Left hindlimb (tissue), 1 donor: ENCODE measurements at regions not wholly inside any gene's neighbourhood (a gene's known extent, or its start where the extent isn't known, plus 50 kb on each side); places are given as distances from the start of the nearest gene placed in this dataset.
A peak's percentile ranks its signal among the peaks of the same experiment; 100 is the strongest.
"Not testable (repeated sequence)": the region's sequence is repeated elsewhere in the genome, so short reads cannot be mapped to it uniquely, and the experiment has no call there.

Experiments used
- DNase-seq: peaks from one replicate; pipeline ENCODE4 v3.0.0-alpha.2; 2018

DNA sequence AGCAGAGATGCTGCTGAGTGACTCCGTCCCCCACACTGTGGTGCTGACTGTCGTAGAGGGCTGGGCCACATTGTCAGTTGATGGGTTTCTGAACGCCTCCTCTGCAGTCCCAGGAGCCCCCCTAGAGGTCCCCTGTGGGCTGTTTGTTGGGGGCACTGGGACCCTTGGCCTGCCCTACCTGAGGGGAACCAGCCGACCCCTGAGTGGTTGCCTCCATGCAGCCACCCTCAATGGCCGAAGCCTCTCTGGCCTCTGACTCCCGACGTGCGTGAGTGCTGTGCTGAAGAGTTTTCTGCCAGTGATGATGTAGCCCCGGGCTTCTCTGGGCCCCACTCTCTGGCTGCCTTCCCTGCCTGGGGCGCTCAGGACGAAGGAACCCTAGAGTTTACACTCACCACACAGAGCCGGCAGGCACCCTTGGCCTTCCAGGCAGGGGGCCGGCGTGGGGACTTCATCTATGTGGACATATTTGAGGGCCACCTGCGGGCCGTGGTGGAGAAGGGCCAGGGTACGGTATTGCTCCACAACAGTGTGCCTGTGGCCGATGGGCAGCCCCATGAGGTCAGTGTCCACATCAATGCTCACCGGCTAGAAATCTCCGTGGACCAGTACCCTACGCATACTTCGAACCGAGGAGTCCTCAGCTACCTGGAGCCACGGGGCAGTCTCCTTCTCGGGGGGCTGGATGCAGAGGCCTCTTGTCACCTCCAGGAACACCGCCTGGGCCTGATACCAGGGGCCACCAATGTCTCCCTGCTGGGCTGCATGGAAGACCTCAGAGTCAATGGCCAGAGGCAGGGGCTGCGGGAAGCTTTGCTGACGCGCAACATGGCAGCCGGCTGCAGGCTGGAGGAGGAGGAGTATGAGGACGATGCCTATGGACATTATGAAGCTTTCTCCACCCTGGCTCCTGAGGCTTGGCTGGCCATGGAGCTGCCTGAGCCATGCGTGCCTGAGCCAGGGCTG lies 181.1 kb downstream of the TBC1D2B start:
- peak; percentile 19 for DNase-seq

DNA sequence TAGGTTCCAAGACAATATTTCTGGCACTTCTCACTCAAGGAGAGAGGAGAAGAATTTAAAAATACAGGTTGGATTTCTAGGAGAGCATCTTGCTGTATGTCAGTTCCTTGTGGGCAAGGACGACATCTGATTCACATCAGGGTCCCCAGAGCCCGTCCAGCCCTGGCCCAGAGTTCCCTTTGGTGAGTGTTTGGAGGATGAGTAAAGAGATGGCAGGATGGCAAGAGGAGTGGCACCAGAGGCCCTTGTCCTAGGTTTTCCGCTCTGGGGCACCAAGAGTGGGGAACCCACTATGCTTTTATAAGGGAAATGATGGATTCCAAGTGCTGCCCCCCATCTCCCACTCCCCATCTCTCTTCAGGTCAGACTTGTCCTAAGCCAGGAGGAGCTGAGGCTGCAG lies 181.8 kb downstream of the TBC1D2B start:
- DNase-seq, result peak; percentile 0

DNA sequence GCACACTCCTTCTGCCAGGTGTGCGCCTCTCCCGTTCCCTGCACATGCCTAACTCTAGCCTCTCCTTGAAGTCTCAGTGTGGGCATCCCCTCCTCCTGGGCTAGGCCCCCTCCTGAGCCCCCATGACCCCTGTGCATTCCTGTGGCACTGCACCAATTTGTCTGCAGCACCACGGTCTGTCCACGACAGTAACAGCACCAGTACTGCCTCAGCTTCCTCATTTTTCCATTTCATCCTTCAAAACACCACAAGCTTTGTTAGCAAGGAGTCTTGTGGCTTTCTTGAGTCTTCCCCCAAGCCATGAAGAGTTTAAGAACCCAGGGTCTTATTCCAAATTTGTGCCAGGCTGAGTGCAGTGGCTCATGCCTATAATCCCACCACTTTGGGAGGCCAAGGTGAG lies 182.4 kb downstream of the TBC1D2B start:
- DNase-seq, result peak; percentile 21

DNA sequence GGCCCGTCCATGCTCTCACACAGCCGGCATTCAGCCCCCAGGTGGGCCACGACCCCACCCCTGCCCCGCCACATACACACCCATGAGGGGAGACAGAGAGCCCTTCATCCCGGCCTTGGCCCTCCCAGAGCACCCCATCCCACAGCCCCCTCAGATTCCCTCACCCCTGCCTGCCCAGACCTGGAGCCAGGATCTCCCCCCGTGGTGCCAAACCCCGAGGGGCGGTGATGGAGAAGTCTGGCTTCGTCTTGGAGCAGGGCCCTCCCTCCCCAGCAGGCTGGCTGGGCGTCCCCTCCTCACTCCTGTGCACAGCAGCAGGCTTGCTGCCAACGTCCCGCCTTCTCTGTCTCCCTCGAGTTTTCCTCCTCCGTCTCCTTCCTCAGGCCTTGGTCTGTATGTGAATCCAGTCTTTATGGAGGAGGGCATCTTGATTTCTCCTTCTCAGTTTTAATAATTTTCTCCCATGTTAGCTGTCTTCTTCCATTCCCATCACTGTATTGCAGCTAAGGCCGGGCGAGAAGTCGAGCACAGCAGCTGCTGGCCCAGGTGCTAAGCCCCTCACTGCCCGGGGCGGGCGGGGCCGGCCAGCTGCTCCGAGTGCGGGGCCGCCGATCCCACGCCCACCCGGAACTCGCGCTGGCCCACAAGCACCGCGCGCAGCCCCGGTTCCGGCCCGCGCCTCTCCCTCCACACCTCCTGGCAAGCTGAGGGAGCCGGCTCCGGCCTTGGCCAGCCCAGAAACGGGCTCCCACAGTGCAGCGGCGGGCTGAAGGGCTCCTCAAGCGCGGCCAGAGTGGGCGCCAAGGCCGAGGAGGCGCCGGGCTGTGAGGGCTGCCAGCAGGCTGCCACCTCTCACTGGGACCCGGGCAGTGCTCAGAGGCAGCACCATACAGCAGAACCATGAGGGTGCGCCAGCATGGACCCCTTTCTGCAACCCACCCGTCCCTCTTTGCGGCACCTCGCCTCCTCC lies 183.6 kb downstream of the TBC1D2B start:
- DNase-seq, result peak; percentile 65

DNA sequence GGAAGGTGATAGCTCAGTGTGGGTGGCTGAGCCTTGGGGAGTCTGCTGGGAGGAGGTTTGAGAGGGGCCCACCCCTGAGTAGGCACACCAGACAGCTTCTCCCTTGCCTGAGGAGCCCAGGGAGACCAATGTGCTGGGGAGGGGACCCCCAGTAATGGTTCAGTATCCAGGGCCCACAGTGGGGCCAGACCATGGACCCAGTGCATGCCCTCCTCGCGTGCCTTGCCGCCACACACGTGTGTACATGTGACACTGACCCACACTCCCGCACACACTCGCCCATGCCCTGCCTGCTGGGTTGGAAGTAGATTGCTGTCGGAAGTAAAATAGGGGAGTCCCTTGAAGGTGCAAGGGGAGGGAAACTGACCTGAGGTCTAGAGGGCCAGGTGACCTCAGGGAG lies 184.3 kb downstream of the TBC1D2B start:
- not testable (repeated sequence) for DNase-seq

DNA sequence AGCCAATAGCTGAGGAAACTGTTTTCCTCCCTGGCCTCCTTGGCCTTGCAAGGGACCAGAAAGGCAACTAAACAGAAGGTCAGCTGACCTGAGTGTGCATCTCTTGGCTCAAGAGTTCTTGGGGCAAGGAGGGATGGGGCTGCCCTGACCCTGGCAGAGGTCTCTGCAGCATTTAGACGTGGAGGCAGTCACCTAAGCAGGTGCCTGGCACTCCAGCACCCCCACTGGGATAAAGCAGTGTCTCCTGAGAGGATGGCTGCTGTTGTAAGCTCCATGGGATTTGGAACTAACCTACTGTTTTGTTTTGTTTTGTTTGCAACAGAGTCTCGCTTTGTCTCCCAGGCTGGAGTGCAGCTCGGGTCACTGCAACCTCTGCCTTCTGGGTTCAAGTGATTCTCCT lies 185.2 kb downstream of the TBC1D2B start:
- no peak for DNase-seq

DNA sequence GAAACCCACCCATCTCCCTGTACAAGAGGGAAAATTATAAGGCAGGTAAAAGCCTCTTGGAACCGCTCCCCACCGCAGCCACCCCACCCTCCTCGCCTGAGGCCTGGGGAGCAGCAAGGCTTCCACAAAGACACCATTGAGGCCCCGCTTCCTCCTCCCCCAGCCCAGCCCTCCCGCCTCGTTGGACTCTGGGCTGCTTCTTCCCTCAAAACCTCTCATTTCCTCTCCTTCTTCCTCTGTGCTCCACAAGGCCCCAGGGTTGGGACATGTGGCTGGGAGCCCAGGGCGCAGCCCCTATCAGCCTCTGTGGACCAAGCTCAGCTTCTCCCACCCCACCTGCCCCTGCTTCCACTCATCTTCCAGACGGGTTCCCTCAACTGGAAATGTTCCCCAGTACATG lies 185.6 kb downstream of the TBC1D2B start:
- peak; percentile 76 for DNase-seq

DNA sequence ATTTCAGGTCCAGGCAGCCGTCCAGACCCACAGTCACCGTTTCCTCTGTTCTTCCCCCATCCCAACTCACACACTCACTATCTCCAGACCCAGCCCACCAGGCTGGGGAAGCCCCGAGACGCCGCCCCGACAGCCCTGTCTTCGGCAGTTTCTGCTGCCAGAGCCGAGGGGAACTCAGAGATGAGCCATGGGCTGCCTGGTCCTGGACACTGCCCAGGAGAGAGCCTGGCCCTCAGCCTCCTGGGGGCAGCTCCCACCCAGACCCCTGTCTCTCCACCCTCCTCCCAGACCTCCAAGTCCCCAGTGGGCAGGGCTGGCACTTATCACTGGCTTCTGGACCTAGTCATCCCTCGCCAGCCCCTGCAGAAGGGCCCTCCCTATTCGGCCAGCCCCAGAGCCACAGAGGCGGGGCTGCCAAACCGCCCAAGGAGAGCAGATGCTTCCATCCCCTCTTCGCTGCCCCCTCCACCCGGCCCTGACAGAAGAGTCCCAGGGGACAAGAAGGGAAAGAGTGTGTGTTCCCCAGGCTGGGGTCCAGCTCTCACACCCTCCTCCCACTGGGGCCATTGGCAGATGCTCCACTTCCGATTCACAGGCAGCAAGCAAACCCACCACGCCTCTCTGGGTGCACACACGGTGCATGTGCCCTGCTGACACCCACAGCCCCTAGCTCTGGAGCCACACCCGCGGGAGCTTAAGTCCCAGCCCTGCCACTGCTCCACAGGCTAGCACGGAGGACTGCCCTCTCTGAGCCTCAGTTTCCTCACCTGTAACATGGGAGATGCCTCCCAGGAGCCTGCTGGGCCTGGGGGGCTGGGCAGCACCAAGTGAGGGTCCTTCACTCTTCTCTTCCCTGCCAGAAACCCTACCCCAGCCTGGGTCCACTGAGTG lies 186.4 kb downstream of the TBC1D2B start:
- peak; percentile 78 for DNase-seq

DNA sequence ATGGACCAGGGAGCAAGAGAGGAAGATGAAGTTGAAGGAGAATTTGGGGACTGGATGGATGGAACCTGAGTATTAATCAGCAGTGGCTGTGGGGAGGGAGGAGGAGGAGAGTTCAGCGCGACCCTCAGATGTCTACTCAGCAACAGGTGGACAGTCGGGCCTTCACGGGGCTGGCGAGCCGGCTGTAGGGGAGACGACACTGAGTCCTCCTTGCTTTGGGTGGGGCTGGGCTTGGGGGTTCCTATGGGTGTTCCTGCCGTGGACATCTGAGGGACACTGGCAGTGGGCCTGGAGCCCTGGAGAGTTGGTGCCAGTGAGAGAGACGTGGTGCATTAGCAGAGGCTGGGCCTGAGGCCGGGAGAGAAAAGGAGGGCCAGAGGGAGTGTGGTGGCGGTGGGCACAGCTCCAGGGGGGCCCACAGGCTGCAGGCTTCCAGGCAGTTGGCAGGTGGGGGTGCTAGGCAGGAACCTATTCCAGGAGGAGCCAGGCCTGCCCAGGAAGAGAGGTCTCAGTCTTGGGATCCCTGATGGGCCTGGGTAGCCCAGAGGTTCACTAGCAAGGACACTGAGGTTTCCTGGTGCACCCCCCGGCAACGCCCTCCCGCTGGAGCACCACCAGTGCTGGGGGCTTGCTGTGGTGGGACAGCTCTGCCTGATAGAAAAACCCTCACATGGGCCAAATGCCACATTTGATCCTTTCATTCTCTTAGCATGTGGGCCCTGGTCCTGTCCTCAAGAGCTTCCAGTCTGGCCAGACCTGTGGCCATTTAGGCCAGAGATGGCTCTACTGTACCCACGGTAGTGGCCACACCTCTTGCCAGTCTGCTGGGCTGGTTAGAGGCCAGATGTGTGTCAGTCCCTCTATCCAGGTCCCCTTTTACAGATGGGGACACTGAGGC lies 187.4 kb downstream of the TBC1D2B start:
- DNase-seq, result peak; percentile 36

- no peak for DNase-seq
Measured at GRCh38 chr15:77889009-77889806, 188.3 kb downstream of the TBC1D2B start.

GRCh38 chr15:77887563-77888429 lies 189.7 kb downstream of the TBC1D2B start:
- not testable (repeated sequence) for DNase-seq

DNA sequence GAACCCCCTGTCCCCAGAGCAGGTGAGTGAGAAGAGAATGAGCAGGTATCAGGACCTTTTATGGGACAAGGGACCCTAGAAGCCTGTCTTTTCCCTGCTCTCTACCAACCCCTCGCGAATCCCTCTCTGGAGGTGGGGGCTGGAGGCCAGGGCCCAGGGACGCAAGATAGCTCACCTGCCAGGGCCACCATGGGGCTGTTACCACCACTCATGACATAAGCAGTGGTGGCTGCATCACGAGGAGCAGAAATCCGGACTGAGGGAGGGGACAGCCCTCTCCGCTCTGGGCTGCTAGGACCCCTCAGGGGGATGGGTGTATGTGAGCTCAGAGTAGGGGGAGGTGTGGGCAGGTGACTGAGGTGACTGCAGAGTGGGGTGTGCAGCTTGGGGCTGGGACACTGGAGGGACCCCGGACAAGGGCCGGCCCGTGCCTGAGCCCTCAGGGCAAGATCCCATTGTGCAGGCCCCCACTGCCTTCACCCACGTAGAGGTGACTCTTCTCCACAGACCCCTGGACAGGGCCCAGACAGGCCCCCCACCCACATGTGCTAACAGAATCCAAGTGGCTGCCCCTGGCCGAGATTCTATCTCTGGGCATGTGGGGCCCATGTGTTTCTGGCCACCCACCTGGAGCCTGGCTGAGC lies 190.6 kb downstream of the TBC1D2B start:
- DNase-seq, result no peak

DNA sequence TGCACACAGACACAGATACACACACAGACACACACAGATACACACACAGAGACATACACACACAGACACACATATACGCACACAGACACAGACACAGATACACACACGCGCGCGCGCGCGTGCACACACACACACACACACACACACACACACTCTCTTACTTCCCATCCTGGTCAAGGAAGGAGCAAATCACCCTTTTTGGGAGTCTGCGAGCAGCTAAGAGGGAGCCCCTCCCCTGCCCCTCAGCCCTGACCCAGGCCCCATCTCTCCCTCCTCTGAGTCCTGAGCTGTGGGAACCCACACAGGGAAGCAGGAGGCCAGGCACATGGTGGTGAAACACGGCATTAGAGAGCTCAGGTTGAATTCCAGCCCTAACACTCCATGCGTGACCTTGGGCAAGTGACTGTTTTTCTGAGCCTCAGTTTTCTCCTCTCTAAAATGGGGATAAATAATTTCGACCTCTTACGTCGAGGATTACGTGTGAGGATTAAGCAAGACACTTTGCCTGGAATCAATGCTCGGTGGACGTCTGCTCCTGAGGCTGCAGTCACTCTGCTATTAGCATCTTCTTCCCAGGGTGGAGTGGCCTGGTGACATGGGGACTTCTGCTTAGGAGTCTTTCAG lies 191.5 kb downstream of the TBC1D2B start:
- DNase-seq, result not testable (repeated sequence)

GRCh38 chr15:77883012-77883411 lies 194.5 kb downstream of the TBC1D2B start:
- DNase-seq, result not testable (repeated sequence)

DNA sequence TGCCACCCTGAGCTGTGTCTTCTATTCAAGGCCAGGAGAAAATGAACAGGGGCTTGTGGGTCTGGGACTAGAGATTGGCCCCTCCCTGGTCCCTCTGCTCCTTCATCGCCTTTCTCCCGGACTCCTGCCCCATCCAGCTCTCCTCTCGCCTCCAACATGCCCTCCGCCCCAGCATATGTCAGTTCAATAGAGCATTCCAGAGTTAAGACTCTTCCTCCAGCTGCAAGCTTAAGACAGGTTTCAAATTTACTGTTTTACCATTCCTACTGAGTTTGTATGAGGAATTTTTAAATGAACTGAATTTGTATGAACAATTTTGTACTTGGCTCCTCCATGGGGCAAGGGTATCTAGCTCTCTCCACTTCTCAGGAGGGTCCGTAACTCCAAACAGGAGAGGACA lies 195.6 kb downstream of the TBC1D2B start:
- no peak for DNase-seq

DNA sequence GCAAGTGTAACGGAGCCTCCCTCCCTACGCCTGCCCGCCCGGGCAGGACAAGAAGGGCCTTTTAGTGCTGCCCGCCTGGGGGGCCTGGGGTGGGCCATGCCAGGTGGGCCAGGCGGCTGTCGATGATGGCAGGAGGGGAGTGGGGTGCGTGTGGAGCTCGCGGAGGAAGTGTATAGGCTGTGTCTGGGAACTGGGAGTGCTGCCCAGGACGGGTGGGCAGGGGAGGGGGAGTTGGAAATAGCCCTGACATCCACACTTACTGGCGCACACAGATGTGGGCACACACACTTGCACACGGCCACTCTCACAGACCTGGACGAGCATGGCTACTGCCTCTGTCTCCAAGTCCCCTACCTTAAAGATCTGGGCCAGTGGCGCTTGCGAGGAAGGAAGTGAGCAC lies 196.0 kb downstream of the TBC1D2B start:
- not testable (repeated sequence) for DNase-seq

DNA sequence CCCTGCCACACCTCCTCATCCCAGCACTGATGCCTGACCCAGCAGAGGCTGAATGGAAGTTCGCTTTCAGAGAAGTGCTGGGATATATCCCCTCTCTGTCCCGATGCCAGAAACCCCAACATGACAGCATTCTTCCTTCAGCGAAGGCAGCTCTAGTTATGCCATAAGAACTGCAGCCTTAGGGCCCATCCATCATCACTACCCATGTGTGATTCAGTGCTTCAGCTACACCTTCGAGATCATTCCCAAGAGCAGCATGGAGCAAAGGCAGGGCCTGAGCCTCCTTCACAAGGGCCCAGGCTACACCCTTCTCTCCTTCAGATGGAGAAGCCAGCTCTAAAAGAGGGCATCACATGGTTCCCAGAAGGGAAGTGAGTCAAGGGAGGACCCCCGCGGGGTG lies 198.0 kb downstream of the TBC1D2B start:
- DNase-seq, result not testable (repeated sequence)

GRCh38 chr15:77877869-77878577 lies 199.5 kb downstream of the TBC1D2B start:
- no peak for DNase-seq
